Bronchial epithelial cell (primary cell): ENCODE measurements at regions not wholly inside any gene's neighbourhood (a gene's known extent, or its start where the extent isn't known, plus 50 kb on each side); places are given as distances from the start of the nearest gene placed in this dataset.

Experiments used
- DNase-seq: peaks from one replicate; pipeline ENCODE4 v3.0.0-alpha.2; 2010; ENCODE audit warnings: low read depth
- FAIRE-seq: peaks from 2 replicates; lab custom pipeline; 2011; peaks lifted over from hg19 to GRCh38; lab: Jason Lieb, UNC
- H3K27me3 ChIP-seq: 2 replicates; pipeline ENCODE4 v1.5.1; 2011; ENCODE audit warnings: low read length; ENCODE audit not compliant: control insufficient read depth, insufficient read depth
- H3K36me3 ChIP-seq: 2 replicates; pipeline ENCODE4 v1.5.1; 2011; ENCODE audit warnings: low read length; ENCODE audit not compliant: control insufficient read depth, insufficient read depth
- H3K4me3 ChIP-seq: 2 replicates; pipeline ENCODE4 v1.5.1; 2011; ENCODE audit warnings: mild to moderate bottlenecking, low read depth, low read length, control low read depth
- CTCF ChIP-seq: IDR thresholded peaks from 2 replicates; pipeline ENCODE4 v1.5.1; 2011; ENCODE audit warnings: mild to moderate bottlenecking, moderate library complexity, low read length, control low read depth, inconsistent platforms; ENCODE audit not compliant: insufficient read depth, severe bottlenecking

DNA sequence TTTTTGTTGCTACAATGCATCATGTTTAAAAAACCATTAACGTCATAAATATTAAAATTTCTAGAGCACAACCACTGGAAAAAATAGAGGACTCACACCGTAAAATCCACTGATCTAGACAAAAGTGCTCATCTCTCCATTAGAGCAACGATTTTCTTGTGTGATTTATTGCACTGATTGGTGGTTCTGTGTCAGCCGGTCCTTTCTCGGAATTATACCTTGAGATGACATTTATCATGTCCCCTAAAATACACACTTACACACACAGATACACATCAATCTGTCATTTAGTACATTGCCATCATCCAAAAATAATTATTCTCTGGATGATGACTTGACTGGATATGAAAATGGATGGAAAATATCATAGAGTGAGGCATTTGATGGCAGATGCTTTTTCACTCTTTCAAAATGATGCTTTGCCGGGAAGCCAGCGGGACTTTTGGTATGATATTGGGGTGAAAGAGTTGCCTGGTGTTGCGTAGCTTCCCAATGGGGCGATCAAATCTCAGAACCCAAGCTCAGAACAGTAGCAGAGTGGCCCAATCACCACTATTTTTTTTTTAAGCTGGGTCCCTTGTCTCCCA is 226.6 kb downstream of the GAS1 start:
- Histone ChIP-seq H3K4me3 (no peak overlapping the region), H3K36me3 (no peaks in the 10 kb centered on the region), H3K27me3 (no peaks in the 10 kb centered on the region)
- FAIRE-seq (no peak), DNase-seq (no peak)
- no peak for TF ChIP-seq CTCF

DNA sequence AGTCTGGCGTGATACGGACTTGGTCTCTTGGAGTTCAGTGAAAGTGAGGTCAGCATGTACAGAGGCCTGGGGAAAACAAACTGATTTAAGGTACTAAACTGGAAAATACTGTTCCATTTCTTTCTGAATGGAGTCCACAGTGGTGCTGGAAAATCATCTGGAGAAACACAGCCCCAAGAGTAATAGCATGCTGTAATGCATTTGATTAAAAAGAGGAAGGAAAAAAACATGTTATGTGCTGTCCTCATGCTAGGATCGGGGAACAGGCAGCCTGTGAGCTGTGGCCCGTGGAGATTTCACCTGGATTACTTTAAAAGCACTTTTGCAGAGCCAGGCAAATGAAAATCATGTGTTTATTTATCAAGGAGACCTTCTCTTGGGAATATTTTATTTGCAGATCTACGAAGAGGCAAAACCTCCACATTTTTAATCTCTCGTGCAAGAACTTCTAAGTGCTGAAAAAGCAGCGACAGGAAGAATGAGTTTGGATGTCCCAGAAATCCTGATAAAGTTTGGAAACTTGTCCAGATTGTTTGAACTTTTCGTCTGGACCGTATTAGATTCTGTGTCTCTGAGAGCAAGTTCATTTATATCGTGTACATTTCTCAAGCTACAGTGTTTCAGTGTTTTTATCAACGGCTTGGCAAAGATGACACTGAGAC is 228.8 kb downstream of the GAS1 start:
- Histone ChIP-seq H3K27me3 (no peaks in the 10 kb centered on the region), H3K36me3 (no peaks in the 10 kb centered on the region), H3K4me3 (no peak overlapping the region)
- no peak for TF ChIP-seq CTCF
- no peak for DNase-seq
- FAIRE-seq: no peak

DNA sequence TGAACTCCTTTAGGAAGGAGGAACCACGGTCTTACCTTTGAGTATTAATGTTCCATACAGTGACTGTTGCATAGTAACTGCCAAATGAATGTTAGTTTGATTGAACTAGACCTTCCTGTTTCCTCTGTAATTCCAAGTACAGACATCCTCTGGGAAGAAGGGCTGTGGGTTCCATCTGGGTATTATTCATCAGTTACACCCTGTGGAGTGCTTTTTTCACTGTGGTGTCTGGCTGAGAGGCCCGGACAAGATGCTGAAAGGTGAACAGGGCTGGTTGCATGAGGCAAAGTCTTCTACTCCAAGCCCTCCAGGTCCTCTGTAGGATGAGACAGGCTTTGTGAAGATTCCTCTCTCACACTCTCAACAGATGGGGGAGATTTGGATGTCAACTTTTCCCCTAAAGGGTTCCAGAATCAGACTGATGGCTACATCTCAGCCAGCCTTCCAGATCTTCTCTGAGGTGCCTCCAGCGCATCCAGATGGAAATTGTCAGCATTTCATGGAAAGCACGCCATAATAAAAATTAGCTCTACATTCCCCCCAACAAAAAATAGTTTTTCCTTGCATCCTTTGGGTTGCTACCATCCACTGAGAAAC is 230.9 kb downstream of the GAS1 start:
- DNase-seq: no peak
- TF ChIP-seq CTCF: no peak
- Histone ChIP-seq H3K4me3 (no peak overlapping the region), H3K36me3 (no peaks in the 10 kb centered on the region), H3K27me3 (no peaks in the 10 kb centered on the region)
- FAIRE-seq: no peak

- Histone ChIP-seq H3K4me3 (no peak overlapping the region), H3K27me3 (no peaks in the 10 kb centered on the region), H3K36me3 (no peaks in the 10 kb centered on the region)
- no peak for DNase-seq
- no peak for TF ChIP-seq CTCF
- FAIRE-seq: no peak
Measured at GRCh38 chr9:86714999-86715398, 232.3 kb downstream of the GAS1 start.

DNA sequence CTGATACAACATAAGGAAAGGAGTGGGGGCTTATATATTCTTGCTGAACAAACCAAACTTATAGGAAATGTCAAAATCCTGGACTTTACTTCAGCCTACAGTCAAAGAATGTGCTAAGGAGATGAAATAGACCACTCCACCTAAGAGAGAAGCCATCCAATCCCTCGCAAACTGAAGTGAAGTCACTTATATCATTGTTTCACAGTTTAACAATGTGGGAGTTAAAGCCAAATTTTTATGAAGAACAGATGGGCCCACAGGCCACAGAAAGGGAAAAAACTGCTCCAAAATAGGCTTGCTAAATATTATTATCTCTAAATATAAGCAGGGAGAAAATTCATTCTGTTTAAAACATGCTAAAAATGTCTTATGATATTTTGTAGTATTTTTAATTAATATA is 233.3 kb downstream of the GAS1 start:
- no peaks in the 10 kb centered on the region for H3K27me3 ChIP-seq
- H3K4me3 ChIP-seq: no peak overlapping the region
- no peaks in the 10 kb centered on the region for H3K36me3 ChIP-seq
- DNase-seq (no peak), FAIRE-seq (no peak)
- TF ChIP-seq CTCF: no peak
